Upper lobe of left lung (tissue), 6 donors: ENCODE measurements at regions not wholly inside any gene's neighbourhood (a gene's known extent, or its start where the extent isn't known, plus 50 kb on each side); places are given as distances from the start of the nearest gene placed in this dataset.

ENCODE experiments used
- ATAC-seq, 2 donors: fragments of 200-7000 bp; cut with Tn5 transposase; one replicate each; pipeline ENCODE4 v1.9.1; 2022; ENCODE audit warnings: mild to moderate bottlenecking in 2 of 2, moderate library complexity in 2 of 2; ENCODE audit not compliant: low FRiP score in 2 of 2
- DNase-seq, 2 donors: peaks; one replicate each; pipeline ENCODE4 v3.0.0-alpha.2; 2019 to 2020
- H3K27ac ChIP-seq, 4 donors: fragments of 200-600 bp; sonication (generic); one replicate each; pipeline ENCODE4 v1.5.1; 2016 to 2019
- H3K27me3 ChIP-seq, 4 donors: fragments of 200-600 bp; sonication (generic); one replicate each; pipeline ENCODE4 v1.5.1; 2017 to 2019
- H3K36me3 ChIP-seq, 4 donors: fragments of 200-600 bp; sonication (generic); one replicate each; pipeline ENCODE4 v1.5.1; 2016 to 2019
- H3K4me1 ChIP-seq, 4 donors: fragments of 200-600 bp; sonication (generic); one replicate each; pipeline ENCODE4 v1.5.1; 2018 to 2019
- H3K4me3 ChIP-seq, 4 donors: fragments of 200-600 bp; sonication (generic); one replicate each; pipeline ENCODE4 v1.5.1; 2017 to 2019; ENCODE audit warnings: mild to moderate bottlenecking in 2 of 4, moderate library complexity in 1 of 4
- H3K9me3 ChIP-seq, 4 donors: fragments of 200-600 bp; sonication (generic); one replicate each; pipeline ENCODE4 v1.5.1; 2018 to 2019
- EP300 ChIP-seq, 4 donors: sonication (generic); formaldehyde crosslinking; IDR thresholded peaks; one replicate each; pipeline ENCODE4 v1.5.1; 2017; ENCODE audit warnings: antibody characterized with exemption in 4 of 4, control low read depth in 2 of 4
- POLR2A ChIP-seq, 4 donors: fragments of 450-650 bp; IDR thresholded peaks; one replicate each; pipeline ENCODE4 v1.5.1; 2016 to 2017; ENCODE audit warnings: antibody characterized with exemption in 4 of 4, mild to moderate bottlenecking in 2 of 4
- POLR2AphosphoS5 ChIP-seq, 2 donors: sonication (generic); formaldehyde crosslinking; IDR thresholded peaks; one replicate each; pipeline ENCODE4 v1.5.1; 2017; ENCODE audit warnings: antibody characterized with exemption in 2 of 2
- WGBS, 2 donors: methylation state at CpG; one replicate each; pipeline ENCODE4 v1.1.5; 2017 to 2018; 5-methylcytosine and 5-hydroxymethylcytosine counted together
- TF ChIP-seq, protein P1 (sequence below), 6 experiments: fragments of 450-650 bp in 4 of 6; fragments of 200-600 bp in 2 of 6; sonication (generic) in 2 of 6; IDR thresholded peaks; one replicate each; pipeline ENCODE4 v1.5.1; 2016 to 2019; ENCODE audit warnings: antibody characterized with exemption in 6 of 6
- donor health status: DM: no; HTN: no; CAD: no; lungs with moderate emphysema.
- donor health status: DM: no; HTN: yes; CAD: no; lungs with severe emphysema.

DNA sequence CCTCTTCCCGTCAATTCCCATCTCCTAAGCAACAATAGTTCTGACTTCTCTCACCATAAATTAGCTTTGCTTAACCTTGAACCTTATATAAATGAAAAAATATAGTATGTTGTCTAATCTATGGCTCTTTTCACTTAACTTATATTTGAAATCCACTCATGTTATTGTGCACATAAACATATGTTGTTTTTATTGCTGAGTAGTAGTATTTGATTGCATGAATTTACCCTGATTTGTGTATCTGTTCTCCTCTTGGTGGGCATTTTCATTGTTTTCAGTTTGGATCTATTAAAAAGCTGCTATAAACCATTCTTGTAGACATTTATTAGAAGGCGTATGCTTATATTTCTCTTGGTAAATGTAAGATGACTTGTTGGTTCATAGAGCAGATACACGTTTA, 874.3 kb upstream of the ZEB2 start:
- H3K27me3 ChIP-seq = no peaks in the 10 kb centered on the region
- no peaks in the 10 kb centered on the region for H3K36me3 ChIP-seq
- H3K4me1 ChIP-seq = no peaks in the 10 kb centered on the region
- no peak for DNase-seq
- ATAC-seq = no peak
- no peak overlapping the region for H3K4me3 ChIP-seq
- H3K9me3 ChIP-seq = no peaks in the 10 kb centered on the region
- no peak overlapping the region for H3K27ac ChIP-seq
- 85 to 89% methylated on average over 3 of the region's 3 CpGs for WGBS, 2 donors
- TF ChIP-seq POLR2AphosphoS5 (IDR thresholded peaks at IDR 0.05) (no peak), EP300 (IDR thresholded peaks at IDR 0.05) (no peak)
- TF ChIP-seq, protein P1, sequence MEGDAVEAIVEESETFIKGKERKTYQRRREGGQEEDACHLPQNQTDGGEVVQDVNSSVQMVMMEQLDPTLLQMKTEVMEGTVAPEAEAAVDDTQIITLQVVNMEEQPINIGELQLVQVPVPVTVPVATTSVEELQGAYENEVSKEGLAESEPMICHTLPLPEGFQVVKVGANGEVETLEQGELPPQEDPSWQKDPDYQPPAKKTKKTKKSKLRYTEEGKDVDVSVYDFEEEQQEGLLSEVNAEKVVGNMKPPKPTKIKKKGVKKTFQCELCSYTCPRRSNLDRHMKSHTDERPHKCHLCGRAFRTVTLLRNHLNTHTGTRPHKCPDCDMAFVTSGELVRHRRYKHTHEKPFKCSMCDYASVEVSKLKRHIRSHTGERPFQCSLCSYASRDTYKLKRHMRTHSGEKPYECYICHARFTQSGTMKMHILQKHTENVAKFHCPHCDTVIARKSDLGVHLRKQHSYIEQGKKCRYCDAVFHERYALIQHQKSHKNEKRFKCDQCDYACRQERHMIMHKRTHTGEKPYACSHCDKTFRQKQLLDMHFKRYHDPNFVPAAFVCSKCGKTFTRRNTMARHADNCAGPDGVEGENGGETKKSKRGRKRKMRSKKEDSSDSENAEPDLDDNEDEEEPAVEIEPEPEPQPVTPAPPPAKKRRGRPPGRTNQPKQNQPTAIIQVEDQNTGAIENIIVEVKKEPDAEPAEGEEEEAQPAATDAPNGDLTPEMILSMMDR (IDR thresholded peaks at IDR 0.05) = no peak

DNA sequence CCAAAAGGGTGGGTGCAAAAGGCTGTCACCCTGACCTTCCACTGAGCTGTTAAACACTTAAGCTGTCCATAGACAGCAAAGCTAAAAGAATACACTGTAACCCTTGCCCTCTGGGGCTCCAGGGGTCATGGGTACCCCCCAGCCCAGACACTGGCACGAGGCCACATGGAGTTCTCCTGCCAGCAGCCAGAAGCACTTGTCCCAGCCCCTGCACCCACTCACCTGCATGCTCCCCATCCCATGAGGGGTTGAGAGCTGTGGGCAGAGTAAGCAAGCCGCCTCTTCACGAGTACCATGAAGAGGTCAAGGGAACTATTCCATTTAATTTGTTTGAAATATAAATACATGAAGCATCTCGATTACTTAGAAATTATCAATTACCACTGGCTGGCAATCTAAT, 867.1 kb upstream of the ZEB2 start:
- DNase-seq (peak in 1 of 2 donors; percentile 7), ATAC-seq (no peak)
- TF ChIP-seq POLR2A (IDR thresholded peaks at IDR 0.05) (no peak), POLR2AphosphoS5 (IDR thresholded peaks at IDR 0.05) (no peak), EP300 (IDR thresholded peaks at IDR 0.05) (no peak)
- TF ChIP-seq, protein P1 (IDR thresholded peaks at IDR 0.05) = no peak
- H3K4me3 ChIP-seq = no peak overlapping the region
- no peak overlapping the region for H3K27ac ChIP-seq
- H3K27me3 ChIP-seq = no peaks in the 10 kb centered on the region
- H3K4me1 ChIP-seq = no peaks in the 10 kb centered on the region
- H3K36me3 ChIP-seq = no peaks in the 10 kb centered on the region
- WGBS, 2 donors = 88 to 91% methylated on average over 3 to 4 of the region's 4 CpGs
- no peaks in the 10 kb centered on the region for H3K9me3 ChIP-seq

DNA sequence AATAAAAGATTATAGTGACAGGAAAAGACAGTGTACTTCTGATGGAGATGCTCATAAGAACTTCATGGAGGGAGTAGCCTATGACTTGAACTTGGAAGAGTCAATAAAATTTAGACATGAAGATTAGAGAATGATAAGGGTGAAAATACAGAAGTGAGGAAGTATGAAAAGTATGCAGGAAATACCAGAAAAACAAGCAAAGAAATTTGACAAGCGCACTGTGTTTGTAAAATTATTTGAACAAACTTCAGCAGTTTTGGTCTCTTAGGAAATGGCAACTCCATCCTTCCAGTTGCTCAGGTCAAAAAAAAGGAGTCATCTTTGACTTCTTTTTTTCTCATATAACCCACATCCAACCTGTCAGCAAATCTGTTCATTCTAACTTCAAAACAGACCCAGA, 864.0 kb upstream of the ZEB2 start:
- Histone ChIP-seq H3K27ac (no peak overlapping the region), H3K4me3 (no peak overlapping the region), H3K27me3 (no peaks in the 10 kb centered on the region), H3K4me1 (no peaks in the 10 kb centered on the region), H3K9me3 (no peaks in the 10 kb centered on the region), H3K36me3 (no peaks in the 10 kb centered on the region)
- no peak for DNase-seq
- no peak for ATAC-seq
- 90 to 95% methylated on average over 1 of the region's 1 CpG for WGBS, 2 donors
- TF ChIP-seq POLR2AphosphoS5 (IDR thresholded peaks at IDR 0.05) (no peak), EP300 (IDR thresholded peaks at IDR 0.05) (no peak), POLR2A (IDR thresholded peaks at IDR 0.05) (no peak)
- TF ChIP-seq, protein P1 (IDR thresholded peaks at IDR 0.05) = no peak

DNA sequence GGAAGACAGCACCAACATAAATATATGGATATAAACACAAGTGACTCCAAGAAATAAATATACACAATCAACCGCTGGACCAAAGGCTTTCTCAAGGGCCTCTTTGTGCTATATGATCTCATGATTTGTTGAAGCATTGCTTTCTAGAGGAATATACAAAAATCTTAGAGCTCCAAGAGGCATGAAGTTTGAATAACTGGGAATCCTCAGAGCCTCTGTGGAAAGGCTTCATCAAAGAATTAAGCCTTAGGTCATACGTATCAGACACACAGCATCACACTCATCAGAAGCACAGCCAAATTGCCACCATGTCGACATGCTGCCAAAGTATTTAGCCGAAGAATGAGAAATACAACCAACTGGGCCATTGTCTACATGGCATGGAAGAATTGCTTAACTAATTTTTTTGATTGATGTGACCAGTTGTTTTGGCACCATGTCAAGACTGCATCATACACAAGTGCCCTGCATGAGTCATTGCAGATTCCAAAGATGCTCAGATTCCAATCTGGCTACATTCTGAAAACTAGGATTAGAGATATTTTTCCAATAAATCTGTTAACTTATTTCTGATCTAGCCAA, 860.6 kb upstream of the ZEB2 start:
- Histone ChIP-seq H3K27me3 (no peaks in the 10 kb centered on the region), H3K4me1 (no peaks in the 10 kb centered on the region), H3K36me3 (no peaks in the 10 kb centered on the region), H3K9me3 (no peaks in the 10 kb centered on the region), H3K27ac (no peak overlapping the region), H3K4me3 (no peak overlapping the region)
- ATAC-seq = no peak
- TF ChIP-seq POLR2A (IDR thresholded peaks at IDR 0.05) = no peak
- DNase-seq = no peak
- WGBS, 2 donors = 63 to 81% methylated on average over 4 of the region's 4 CpGs

DNA sequence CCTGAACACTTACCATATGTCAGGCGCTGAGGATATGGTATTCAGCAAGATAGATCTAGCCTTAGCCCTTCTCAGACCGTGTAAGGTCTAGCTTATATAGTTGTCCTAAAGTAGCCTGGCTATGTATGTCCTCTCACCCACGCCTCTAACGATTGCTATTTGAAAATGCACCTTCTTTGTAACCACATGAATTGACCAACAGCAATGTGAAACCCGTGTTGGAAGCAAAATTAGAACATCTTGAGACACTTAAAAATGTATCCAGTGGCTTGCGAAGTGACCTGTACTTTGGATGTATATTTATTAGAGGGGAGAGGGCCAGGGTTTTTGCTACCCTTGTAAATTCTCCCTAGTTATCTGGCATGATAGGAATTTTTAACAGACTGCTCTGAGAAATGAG, 860.0 kb upstream of the ZEB2 start:
- Histone ChIP-seq H3K36me3 (no peaks in the 10 kb centered on the region), H3K4me3 (no peak overlapping the region), H3K4me1 (no peaks in the 10 kb centered on the region), H3K27me3 (no peaks in the 10 kb centered on the region), H3K27ac (no peak overlapping the region), H3K9me3 (no peaks in the 10 kb centered on the region)
- WGBS, 2 donors = 91 to 92% methylated on average over 6 of the region's 6 CpGs
- TF ChIP-seq, protein P1 (IDR thresholded peaks at IDR 0.05) = no peak
- TF ChIP-seq EP300 (IDR thresholded peaks at IDR 0.05) = no peak
- TF ChIP-seq POLR2A (IDR thresholded peaks at IDR 0.05) = no peak
- TF ChIP-seq POLR2AphosphoS5 (IDR thresholded peaks at IDR 0.05) = no peak
- ATAC-seq (no peak), DNase-seq (no peak)
